SK-N-MC (cell line): ENCODE measurements at regions not wholly inside any gene's neighbourhood (a gene's known extent, or its start where the extent isn't known, plus 50 kb on each side); places are given as distances from the start of the nearest gene placed in this dataset.

Source experiments
- EZH2 ChIP-seq: fragments of 200-600 bp; sonication (generic); IDR thresholded peaks from one replicate; pipeline ENCODE4 v1.6.1; 2017; ENCODE audit warnings: antibody characterized with exemption
- POLR2AphosphoS5 ChIP-seq: IDR thresholded peaks from 2 replicates; pipeline ENCODE4 v1.6.1; 2012; ENCODE audit warnings: mild to moderate bottlenecking, low read depth, low read length, borderline replicate concordance

GRCh38 chr2:150389447-150389846, 98.0 kb downstream of the RND3 start:
- TF ChIP-seq POLR2AphosphoS5: no peak
- no peak for TF ChIP-seq EZH2
